HG02610 (cell line): ENCODE measurements at regions not wholly inside any gene's neighbourhood (a gene's known extent, or its start where the extent isn't known, plus 50 kb on each side); places are given as distances from the start of the nearest gene placed in this dataset.
"Not testable (repeated sequence)": the region's sequence is repeated elsewhere in the genome, so short reads cannot be mapped to it uniquely, and the experiment has no call there.

Source experiments
- ATAC-seq: cut with Tn5 transposase; IDR thresholded peaks from one replicate; pipeline ENCODE4 v1.9.1; 2021; ENCODE audit warnings: mild to moderate bottlenecking, moderate library complexity; ENCODE audit not compliant: unreplicated experiment

DNA sequence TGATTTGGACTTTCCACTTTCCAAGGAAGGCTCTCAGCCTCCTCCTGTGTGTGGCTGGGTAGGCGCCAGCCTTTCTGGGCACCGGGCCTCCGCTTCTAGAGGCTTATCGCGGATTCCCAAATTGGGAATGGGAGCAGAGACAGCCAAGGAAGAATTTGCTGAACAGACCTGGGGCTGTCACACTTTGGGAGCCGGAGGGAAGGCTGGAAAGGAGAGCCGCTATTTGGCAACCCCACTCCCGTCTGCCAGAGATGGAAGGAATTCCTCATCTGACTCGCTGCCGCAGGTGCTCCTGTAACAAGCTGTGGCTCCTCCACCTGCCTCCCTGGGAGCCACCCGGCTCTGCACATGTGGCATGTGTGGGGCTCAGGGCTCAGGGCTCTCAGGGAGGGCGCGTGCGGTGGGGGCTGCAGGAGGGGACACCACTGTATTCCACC lies 50.8 kb upstream of the ECHDC3 start:
- no peak for ATAC-seq

DNA sequence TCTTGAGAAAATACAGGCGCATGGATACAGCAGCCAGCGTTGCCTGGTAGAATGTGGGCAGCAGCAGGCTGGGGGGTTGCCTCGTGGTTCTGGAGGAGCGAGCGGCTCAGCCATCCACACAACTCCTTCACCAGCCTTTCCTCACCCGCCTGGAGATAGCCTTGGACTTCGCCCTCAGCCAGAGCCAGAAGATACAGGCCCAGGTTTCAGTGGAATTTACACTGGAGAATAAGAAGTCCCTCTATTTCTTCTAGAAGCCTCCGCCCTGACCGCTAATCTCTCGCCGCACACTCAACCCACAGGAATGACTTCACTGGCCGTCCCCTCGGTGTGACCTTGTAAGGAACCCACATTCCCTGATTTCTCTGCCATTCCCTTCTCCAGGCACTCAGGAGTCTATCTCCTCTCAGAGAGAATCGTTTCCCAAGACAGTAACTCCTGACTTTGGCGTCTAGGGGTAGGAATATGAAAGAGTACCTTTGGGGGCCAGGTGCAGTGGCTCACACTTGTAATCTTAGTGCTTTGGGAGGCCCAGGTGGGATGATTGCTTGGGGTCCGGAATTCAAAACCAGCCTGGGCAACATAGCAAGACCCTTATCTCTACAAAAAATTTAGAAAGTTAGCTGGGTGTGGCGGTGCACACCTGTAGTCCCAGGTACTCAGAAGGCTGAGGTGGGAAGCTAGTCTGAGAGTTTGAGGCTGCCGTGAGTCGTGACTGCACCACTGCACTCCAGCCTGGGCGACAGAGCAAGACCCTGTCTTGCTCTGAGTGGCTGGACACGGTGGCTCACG lies 52.0 kb upstream of the ECHDC3 start:
- no peak for ATAC-seq

DNA sequence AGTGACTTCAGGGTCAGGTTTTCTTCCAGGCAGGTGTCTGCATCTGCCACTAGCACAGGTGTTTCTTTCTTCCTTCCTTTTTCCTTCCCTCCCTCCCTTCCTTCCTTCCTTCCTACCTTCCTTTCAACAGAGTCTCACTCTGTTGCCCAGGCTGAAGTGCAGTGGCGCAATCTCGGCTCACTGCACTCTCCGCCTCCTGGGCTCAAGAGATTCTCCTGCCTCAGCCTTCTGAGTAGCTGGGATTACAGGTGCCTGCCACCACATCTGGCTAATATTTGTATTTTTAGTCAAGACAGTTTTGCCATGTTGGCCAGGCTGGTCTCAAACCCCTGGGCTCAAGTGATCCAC lies 53.8 kb upstream of the ECHDC3 start:
- ATAC-seq = not testable (repeated sequence)

DNA sequence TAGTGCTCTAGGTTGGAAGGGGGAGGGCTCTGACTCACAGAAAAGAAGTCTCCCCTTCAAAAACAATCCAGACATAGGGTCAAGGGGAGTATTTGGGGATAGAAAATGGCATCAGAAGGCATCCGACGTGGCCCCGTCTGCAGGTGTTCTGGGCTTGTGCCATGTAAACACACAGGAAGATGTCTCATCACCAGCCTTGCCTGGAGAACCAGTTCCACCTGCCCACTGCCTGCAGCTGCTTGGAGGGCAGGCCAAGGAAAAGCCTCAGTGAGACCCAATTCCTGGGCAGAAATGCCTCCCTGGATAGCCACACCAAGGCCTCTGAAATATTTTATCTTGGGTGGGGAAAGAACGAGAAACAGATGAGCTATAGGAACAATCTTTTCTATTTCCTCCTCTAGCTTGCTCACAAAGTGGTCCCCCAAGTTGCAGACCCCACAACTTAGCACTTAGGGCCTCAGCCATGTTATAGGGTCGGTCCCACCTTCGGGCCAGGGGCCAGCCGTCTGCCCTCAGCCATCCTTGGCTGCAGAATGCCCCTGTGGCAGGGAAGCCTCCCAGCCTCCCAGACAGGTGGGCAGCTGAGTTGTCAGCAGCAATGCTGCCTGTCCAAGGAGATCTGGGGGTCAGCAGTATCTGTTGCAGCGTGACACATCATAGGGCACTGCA lies 54.3 kb upstream of the ECHDC3 start:
- ATAC-seq = no peak

DNA sequence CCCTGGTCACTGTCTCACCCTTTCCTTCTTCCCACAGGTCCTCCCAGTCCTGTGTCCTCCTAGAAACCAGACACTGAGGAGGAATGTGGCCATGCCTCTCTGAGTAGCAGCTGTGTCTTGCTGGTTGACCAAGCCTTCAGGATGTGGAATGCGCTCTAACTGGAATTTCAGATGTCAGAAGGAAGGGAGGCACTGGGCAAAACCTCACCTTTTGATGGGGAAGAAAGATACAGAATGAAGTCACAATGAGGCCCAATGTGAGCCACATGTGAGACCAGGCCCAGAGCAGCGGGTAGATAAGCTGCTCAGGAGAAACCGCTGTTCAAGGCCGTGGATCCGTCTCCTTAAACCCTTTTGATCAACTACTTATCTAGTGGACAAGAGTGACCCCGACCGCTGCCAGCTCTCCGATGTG lies 54.8 kb upstream of the ECHDC3 start:
- ATAC-seq = no peak

DNA sequence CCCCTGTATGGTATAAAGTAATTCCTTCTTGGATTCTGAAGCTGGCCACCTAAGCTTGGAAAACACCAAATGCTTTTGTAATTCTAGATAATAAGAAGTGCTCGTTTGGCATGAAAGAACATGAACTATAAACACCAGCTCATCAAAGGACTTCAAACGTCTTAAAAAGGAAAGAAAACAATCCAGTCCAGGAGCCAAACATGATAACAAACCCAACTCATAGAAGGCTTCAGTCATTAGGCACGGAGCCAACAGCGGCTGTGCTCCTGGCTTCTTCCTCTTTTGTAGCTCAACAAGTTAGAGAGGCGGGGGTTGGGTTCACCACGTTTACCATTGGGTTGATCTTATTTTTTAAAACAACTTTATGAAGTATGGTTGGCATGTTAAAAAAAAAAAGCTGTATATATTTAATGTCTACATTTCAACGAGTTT lies 56.4 kb upstream of the ECHDC3 start:
- no peak for ATAC-seq

DNA sequence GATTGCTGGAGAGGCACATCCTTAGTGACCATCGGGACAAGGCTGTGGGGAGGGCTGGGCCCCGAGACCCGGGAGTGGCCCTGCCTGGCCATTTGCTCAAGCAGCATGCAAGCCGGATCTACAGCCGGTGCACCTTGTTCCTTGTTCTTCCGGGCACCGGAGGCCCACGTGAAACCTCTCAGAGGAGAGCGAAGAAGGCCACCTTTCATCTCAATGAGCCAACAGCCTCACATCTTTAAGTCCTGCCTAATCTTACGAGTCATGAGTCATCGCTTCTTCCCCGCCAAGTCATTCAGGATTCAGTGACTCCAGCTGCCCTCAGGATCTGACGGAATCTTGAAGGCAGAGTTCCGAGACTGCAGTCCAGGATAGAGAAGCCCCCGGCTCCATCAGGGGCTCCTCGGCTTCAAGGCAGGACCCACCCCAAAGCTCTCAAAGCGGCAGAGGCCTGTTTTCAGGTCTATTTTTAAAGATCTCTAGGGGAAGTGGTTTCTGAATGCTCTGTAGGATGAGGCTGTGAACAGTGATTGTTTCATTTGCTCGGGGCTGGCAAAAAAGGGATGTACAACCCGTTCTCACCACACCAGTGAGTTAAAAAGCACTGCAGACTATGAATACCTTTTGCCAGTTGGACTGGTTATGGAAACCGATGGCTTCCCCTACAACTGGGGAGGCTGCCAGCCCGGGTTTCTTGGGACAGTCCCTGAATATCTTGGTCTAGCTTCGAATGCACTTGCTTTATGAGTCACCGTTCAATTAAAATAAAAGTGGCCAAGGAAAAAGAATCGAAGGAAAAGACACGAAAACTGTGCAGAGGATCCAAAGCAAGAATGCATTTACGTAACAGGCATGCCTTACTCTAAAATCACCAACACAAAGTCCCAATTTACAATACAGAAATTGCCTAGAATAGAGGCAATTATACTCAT lies 57.2 kb upstream of the ECHDC3 start:
- peak; percentile 75 for ATAC-seq

DNA sequence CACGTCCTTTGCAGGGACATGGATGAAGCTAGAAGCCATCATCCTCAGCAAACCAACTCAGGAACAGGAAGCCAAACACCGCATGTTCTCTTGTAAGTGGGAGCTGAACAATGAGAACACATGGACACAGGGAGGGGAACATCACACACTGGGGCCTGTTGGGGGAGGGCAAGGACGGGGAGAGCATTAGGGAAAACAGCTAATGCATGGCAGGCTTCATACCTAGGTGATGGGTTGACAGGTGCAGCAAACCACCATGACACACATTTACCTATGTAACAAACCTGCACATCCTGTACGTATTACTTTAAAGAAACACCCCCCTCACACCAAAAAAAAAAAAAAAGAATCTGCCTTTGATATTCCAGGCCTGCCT lies 57.9 kb upstream of the ECHDC3 start:
- ATAC-seq = peak; percentile 18

DNA sequence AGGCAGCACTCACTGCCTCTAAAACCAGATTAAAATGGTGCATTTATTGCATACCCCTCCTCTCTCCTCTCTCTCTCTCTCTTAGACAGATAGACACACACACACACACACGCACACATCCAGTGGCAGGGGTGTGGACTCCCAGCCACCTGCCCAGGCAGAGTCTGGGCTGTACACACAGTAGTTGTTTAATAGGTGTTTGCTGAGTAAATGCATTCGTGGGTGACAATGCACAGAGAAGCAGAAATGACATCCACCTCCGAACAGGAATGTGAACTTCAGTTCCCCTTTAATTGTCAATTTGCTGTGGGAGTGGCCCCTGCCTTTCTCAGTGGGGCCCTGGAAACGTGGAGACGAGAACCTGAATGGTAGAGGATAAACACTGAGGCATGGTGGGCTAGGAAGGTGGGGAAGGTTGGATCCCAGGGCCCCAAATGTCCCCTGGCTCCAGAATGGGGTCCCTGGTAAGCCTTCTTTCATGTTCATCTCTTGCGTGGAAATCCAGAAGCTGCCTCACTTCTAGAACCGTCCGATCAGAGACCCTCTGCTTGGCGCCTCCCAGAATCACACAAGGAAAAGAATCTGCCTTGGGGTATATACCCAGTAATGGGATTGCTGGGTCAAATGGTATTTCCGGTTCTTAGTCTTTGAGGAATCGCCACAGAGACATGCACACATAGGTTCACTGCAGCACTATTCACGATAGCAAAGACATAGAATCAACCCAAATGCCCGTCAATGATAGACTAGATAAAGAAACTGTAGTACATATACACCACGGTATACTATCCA lies 58.5 kb upstream of the ECHDC3 start:
- no peak for ATAC-seq

DNA sequence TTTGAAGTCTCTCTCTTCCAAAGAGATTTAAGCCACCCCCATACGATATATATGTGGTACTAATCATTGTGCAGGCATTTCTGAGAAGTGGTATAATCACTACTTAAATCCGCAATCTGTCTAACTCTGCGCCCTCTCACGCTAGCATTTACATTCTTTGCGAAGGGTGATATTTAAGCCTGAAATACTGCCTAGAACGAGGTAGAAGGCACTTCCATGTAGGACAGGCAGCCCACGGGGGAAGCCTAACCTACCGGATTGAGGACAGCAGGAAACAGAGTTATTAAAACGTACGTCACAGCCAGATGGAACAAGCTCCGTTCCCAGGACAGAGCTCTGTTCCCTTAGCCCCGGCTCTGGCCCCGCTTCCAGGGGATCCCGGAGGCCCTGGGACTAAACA lies 59.3 kb upstream of the ECHDC3 start:
- ATAC-seq = no peak

DNA sequence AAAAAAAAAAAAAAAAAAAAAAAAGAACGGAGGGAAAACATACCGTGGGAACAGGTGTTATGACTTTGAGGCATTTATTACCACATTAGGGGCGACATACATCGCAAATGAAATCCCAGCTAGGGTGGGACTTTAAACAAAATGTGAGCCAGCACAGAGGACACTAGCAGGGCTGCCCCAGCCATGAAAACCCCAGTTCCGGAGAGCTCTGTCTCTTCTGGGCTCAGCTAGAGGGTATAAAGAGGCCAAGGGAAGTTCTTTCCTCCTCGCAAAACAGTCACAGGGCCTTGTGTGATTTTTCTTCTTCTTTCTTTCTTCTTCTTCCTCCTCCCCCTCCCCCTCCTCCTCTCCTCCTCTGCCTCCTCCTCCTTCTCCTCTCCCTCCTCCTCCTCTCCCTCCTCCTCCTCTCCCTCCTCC lies 59.9 kb upstream of the ECHDC3 start:
- no peak for ATAC-seq

DNA sequence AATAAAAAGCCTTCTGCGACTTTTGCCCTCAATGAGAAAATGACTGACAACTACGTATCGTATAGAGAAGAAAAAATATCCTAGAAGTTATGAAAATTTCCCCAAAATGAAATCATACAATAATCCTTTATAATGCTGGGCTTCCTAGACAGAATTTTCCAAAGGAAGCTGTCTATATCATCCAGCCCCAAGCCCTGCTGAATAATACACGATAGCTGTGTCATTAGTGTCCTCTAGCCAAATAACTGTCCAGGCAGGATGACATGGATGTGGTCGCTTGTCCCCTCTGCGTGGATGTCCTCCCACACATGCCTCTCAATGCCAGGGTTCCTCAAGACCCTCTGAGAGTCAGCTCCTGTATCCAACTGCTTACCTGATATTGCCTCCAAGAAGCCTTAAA lies 61.7 kb upstream of the ECHDC3 start:
- ATAC-seq = no peak

DNA sequence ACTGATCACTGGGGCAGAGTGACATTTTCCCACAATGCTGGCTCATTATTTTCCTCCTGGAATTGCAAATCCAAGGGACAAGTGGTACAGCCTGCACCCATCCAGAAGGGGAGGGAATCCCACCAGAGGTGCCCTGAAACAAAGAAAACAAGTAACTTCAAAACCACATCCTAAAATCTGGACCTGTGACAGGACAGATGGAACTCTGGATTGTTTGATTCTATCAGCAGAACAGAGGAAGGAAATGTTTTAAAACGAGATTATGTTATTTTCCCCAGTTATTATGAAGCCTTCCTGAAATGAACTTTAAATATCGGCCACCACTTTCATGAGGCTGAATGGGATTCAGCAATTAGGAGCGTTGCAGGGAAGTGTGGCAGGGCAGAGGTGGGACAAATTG lies 62.2 kb upstream of the ECHDC3 start:
- ATAC-seq = no peak

DNA sequence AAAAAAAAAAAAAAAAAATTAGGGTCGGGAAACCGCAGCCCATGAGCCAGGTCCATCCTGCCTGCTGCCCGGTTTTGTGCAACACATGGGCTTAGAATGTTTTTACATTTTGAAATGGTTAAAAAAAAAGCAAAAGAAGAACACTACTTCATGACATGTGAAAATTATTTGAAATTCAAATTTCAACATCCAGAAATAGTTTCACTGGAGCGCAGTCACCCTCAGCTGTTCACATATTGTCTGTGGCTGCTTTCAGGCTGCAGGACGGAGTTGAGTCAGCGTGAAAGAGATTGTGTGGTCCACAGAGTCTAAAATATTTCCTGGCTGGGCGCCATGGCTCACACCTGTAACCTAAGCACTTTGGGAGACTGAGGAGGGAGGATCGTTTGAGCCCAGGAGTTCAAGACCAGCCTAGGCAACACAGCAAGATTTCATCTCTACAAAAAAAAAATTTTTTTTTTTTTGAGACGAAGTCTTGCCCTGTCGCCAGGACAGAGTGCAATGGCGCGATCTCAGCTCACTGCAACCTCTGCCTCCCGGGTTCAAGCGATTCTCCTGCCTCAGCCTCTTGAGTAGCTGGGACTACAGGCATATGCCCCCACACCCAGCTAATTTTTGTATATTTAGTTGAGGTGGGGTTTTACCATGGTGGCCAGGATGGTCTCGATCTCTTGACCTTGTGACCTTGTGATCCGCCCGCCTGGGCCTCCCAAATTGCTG lies 63.9 kb upstream of the ECHDC3 start:
- peak; percentile 88 for ATAC-seq

DNA sequence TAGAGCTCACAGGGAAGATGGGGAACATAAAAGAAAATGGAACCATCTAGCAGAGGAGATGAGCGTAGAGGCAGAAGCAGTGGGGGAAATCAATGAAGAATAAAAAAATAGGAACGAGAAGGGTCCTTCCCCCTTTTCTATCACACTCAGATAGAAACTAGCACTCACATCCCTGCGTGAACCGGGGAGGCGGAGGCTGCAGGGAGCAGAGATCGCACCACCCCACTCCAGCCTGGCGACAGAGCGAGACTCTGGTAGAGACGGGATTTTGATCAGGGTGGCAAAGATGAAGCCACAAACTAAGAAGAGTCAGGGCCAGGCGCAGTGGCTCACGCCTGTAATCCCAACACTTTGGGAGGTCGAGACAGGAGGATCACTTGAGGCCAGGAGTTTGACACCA lies 64.7 kb upstream of the ECHDC3 start:
- ATAC-seq = peak; percentile 43

DNA sequence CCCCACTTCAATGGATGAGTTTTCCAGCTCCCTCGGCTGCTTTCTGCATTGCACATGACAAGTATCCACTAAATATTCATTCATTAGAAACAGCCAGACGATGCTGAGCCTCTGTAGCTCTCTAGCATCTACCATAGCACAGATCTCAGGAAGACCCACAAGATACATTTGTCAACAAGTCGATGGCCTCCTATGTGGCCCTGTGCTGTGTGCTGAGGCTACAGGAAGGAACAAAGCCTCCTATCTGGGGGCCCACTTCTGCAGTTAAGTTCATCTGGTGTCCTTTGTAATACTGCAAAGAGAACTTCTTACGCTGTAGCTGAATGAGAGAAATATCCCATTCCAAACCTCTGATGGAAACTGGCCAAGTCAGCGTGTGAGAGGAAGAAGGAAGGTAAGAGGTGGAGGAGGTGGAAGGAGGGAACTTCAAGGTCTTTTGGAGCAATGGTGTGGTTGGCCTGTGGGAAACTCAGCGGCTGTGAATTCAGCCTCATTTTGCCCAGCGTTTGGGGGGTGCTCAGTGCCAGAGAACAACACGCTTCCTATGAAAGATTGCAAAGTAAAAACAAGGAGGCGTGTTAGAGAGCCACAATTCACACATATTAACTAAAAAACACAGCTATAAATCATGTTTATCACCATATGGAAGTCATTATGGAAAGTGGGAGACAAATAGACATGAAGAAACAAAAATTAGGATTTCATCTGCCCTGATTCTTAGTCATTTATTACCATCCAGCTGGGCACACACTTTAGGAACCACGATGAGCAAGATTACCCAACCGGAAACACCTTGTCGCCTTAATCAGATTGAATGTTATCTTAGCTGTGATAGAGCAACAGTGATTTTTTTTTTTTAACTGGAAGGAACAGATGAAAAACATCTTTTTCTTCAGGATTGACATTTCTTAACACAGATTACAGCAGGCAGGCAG lies 62.2 kb upstream of the USP6NL start:
- no peak for ATAC-seq

DNA sequence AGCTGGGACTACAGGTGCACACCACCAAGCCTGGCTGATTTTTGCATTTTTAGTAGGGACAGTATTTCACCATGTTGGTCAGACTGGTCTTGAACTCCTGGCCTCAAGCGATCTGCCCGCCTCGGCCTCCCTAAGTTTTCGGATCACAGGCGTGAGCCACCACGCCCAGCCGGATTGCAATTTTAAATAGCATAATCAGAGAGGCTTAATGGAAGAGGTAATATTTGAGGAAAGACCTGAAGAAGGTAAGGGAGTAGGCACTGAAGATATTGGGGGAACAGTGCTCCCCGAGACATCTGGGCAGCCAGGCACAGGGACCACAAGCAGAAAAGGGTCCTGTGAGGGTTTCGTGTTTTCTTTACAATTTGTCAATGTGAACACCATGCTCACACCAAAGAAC lies 61.4 kb upstream of the USP6NL start:
- no peak for ATAC-seq

DNA sequence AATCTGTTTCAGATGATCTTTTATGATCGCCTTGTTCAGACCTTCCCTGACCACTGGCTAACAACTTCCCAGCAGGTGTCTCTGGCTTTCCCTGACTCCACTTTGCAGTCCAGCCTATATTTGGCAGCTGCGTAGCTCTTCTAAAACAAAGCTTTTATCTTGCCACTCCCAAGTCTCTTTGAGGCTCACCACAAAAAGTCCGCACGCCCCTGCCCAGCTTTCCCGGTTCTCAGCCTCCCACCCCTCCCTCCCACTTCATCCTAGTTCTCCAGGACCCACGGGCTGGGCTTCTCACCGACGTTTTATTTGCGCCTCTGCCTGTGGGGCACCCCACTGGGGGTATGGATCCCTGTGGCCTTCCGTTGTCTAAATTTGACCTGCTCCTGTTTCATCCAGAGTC lies 58.9 kb upstream of the USP6NL start:
- no peak for ATAC-seq
